Keratinocyte (primary cell): ENCODE measurements at regions not wholly inside any gene's neighbourhood (a gene's known extent, or its start where the extent isn't known, plus 50 kb on each side); places are given as distances from the start of the nearest gene placed in this dataset.

ENCODE experiments used
- DNase-seq: peaks from one replicate; pipeline ENCODE4 v3.0.0-alpha.2; 2011; ENCODE audit warnings: low read depth, missing footprints, low spot score
- FAIRE-seq: peaks from 2 replicates; lab custom pipeline; 2011; peaks lifted over from hg19 to GRCh38; lab: Jason Lieb, UNC
- H2AFZ ChIP-seq: 2 replicates; pipeline ENCODE4 v1.6.0; 2012; ENCODE audit warnings: low read length, control low read depth, inconsistent platforms; ENCODE audit not compliant: control insufficient read depth
- H3K27ac ChIP-seq: 2 replicates; pipeline ENCODE4 v1.5.1; 2011; ENCODE audit warnings: low read length; ENCODE audit not compliant: control insufficient read depth, insufficient read depth
- H3K27me3 ChIP-seq: 3 replicates; pipeline ENCODE4 v1.6.0; 2011; ENCODE audit warnings: low read length; ENCODE audit not compliant: control insufficient read depth, insufficient read depth; ENCODE audit errors: extremely low read depth
- H3K36me3 ChIP-seq, 2 experiments: 2 replicates in 1 of 2; 3 replicates in 1 of 2; pipeline ENCODE4 v1.5.1; 2011; ENCODE audit warnings: low read length in 2 of 2, mild to moderate bottlenecking in 1 of 2; ENCODE audit not compliant: control insufficient read depth in 2 of 2, insufficient read depth in 2 of 2; ENCODE audit errors: extremely low read depth in 1 of 2
- H3K4me1 ChIP-seq: 3 replicates; pipeline ENCODE4 v1.5.1; 2011; ENCODE audit warnings: low read length; ENCODE audit not compliant: control insufficient read depth, insufficient read depth; ENCODE audit errors: extremely low read depth
- H3K4me2 ChIP-seq: 3 replicates; pipeline ENCODE4 v1.6.0; 2011; ENCODE audit warnings: low read depth, low read length; ENCODE audit not compliant: control insufficient read depth, insufficient read depth; ENCODE audit errors: extremely low read depth
- H3K4me3 ChIP-seq, 3 experiments: fragments of 200-600 bp in 1 of 3; sonication (generic) in 1 of 3; 2 replicates in 2 of 3; 3 replicates in 1 of 3; pipeline ENCODE4 v1.5.1; 2011 to 2016; ENCODE audit warnings: low read length in 3 of 3, mild to moderate bottlenecking in 3 of 3, control low read depth in 2 of 3, inconsistent platforms in 1 of 3, low read depth in 1 of 3, mixed read lengths in 1 of 3, mixed run types in 1 of 3, moderate library complexity in 1 of 3; ENCODE audit not compliant: control insufficient read depth in 2 of 3, insufficient read depth in 2 of 3; ENCODE audit errors: extremely low read depth in 1 of 3
- H3K79me2 ChIP-seq: 2 replicates; pipeline ENCODE4 v1.6.0; 2012; ENCODE audit warnings: low read length; ENCODE audit not compliant: control insufficient read depth, insufficient read depth
- H3K9ac ChIP-seq: 3 replicates; pipeline ENCODE4 v1.6.0; 2011; ENCODE audit warnings: low read length; ENCODE audit not compliant: control insufficient read depth, insufficient read depth; ENCODE audit errors: extremely low read depth
- H3K9me1 ChIP-seq: 3 replicates; pipeline ENCODE4 v1.6.0; 2011; ENCODE audit warnings: low read length; ENCODE audit not compliant: control insufficient read depth, insufficient read depth; ENCODE audit errors: extremely low read depth
- H3K9me3 ChIP-seq: 2 replicates; pipeline ENCODE4 v1.5.1; 2012; ENCODE audit warnings: low read depth, low read length; ENCODE audit not compliant: control insufficient read depth
- H4K20me1 ChIP-seq: 3 replicates; pipeline ENCODE4 v1.6.0; 2011; ENCODE audit warnings: low read length; ENCODE audit not compliant: control insufficient read depth, insufficient read depth; ENCODE audit errors: extremely low read depth
- CTCF ChIP-seq, 3 experiments: IDR thresholded peaks in 1 of 3; conservative IDR thresholded peaks in 1 of 3; optimal IDR thresholded peaks in 1 of 3; 2 replicates in 2 of 3; 3 replicates in 1 of 3; pipeline versions ENCODE3 to v1.5.1; 2011; ENCODE audit warnings: low read length in 3 of 3, mild to moderate bottlenecking in 3 of 3, moderate library complexity in 2 of 3, control low read depth in 1 of 3, inconsistent platforms in 1 of 3; ENCODE audit not compliant: insufficient read depth in 2 of 3; ENCODE audit errors: extremely low read depth in 1 of 3
- EZH2 ChIP-seq: IDR thresholded peaks from one replicate; pipeline ENCODE4 v1.6.1; 2012; ENCODE audit warnings: inconsistent platforms, mild to moderate bottlenecking, low read length, moderate library complexity
- dilution Hi-C: fragments of 300-500 bp; cut with MboI; formaldehyde crosslinking; loops from one replicate; pipeline ENCODE4 v1.7.0; 2020; ENCODE audit warnings: low sequenced_read_pairs; ENCODE audit not compliant: extremely low pct_ligation_motif_present

- Histone ChIP-seq H3K27me3 (no peaks in the 10 kb centered on the region), H3K27ac (no peak overlapping the region), H3K4me1 (no peaks in the 10 kb centered on the region), H3K79me2 (no peaks in the 10 kb centered on the region), H3K9me1 (no peaks in the 10 kb centered on the region), H2AFZ (no peak overlapping the region), H3K36me3 (no peaks in the 10 kb centered on the region), H3K9ac (no peak overlapping the region), H3K9me3 (peaks cover 5% of the 10 kb centered on the region), H3K4me3 (no peak overlapping the region), H4K20me1 (no peaks in the 10 kb centered on the region), H3K4me2 (no peak overlapping the region)
- DNase-seq: no peak
- no peak for TF ChIP-seq CTCF (optimal IDR thresholded peaks at IDR 0.05 in 1 of 3, IDR thresholded peaks at IDR 0.05 in 1 of 3, conservative IDR thresholded peaks at IDR 0.05 in 1 of 3; ENCODE audit: extremely low read depth in 1 of 3, insufficient read depth in 2 of 3, low read length in 3 of 3)
- TF ChIP-seq EZH2: no peak
- dilution Hi-C loops: no loop called here
- FAIRE-seq: no peak
Observed at GRCh38 chr2:4018535-4018934, 315.2 kb downstream of the DCDC2C start.

- no peak overlapping the region for H2AFZ ChIP-seq
Observed at GRCh38 chr2:4020153-4020552, 316.8 kb downstream of the DCDC2C start.

More at GRCh38 chr2:4020153-4020552, 316.8 kb downstream of the DCDC2C start:
- H3K4me1 ChIP-seq: no peaks in the 10 kb centered on the region
- no peak for FAIRE-seq
- H3K36me3 ChIP-seq: no peaks in the 10 kb centered on the region
- H3K79me2 ChIP-seq: no peaks in the 10 kb centered on the region
- no peak overlapping the region for H3K4me2 ChIP-seq
- no peak for DNase-seq
- H3K9me1 ChIP-seq: no peaks in the 10 kb centered on the region
- no peaks in the 10 kb centered on the region for H3K27me3 ChIP-seq
- peaks cover 4% of the 10 kb centered on the region for H3K9me3 ChIP-seq
- no peak overlapping the region for H3K4me3 ChIP-seq
- TF ChIP-seq EZH2 (no peak), CTCF (optimal IDR thresholded peaks at IDR 0.05 in 1 of 3, IDR thresholded peaks at IDR 0.05 in 1 of 3, conservative IDR thresholded peaks at IDR 0.05 in 1 of 3; ENCODE audit: extremely low read depth in 1 of 3, insufficient read depth in 2 of 3, low read length in 3 of 3) (no peak)
- no peak overlapping the region for H3K27ac ChIP-seq
- no peaks in the 10 kb centered on the region for H4K20me1 ChIP-seq
- dilution Hi-C loops: no loop called here
- H3K9ac ChIP-seq: no peak overlapping the region
